HEK293T (cell line): ENCODE measurements at regions not wholly inside any gene's neighbourhood (a gene's known extent, or its start where the extent isn't known, plus 50 kb on each side); places are given as distances from the start of the nearest gene placed in this dataset.

Source experiments
- CTBP1 ChIP-seq: fragments of 450-650 bp; IDR thresholded peaks from 2 replicates; pipeline ENCODE4 v1.6.1; 2016; ENCODE audit warnings: borderline replicate concordance
- ELF4 ChIP-seq: fragments of 450-650 bp; IDR thresholded peaks from 2 replicates; pipeline ENCODE4 v1.6.1; 2017; ENCODE audit warnings: antibody characterized with exemption
- FOXK2 ChIP-seq: fragments of 450-650 bp; IDR thresholded peaks from 2 replicates; pipeline ENCODE4 v1.6.1; 2016; ENCODE audit warnings: mild to moderate bottlenecking
- FOXM1 ChIP-seq: fragments of 450-650 bp; IDR thresholded peaks from 2 replicates; pipeline ENCODE4 v1.6.1; 2017; ENCODE audit warnings: mild to moderate bottlenecking, borderline replicate concordance
- HDGF ChIP-seq: fragments of 450-650 bp; IDR thresholded peaks from 2 replicates; pipeline ENCODE4 v1.6.1; 2017; ENCODE audit warnings: antibody characterized with exemption, borderline replicate concordance
- L3MBTL2 ChIP-seq: fragments of 450-650 bp; conservative IDR thresholded peaks from 2 replicates; pipeline ENCODE4 v1.6.1; 2016; ENCODE audit warnings: mild to moderate bottlenecking
- NFRKB ChIP-seq: fragments of 450-650 bp; IDR thresholded peaks from 2 replicates; pipeline ENCODE4 v1.6.1; 2016; ENCODE audit warnings: mild to moderate bottlenecking, moderate library complexity
- SP1 ChIP-seq: fragments of 450-650 bp; IDR thresholded peaks from 2 replicates; pipeline ENCODE4 v1.6.1; 2017
- SUZ12 ChIP-seq: fragments of 450-650 bp; IDR thresholded peaks from 2 replicates; pipeline ENCODE4 v1.6.1; 2016; ENCODE audit warnings: mild to moderate bottlenecking
- TARDBP ChIP-seq: fragments of 450-650 bp; IDR thresholded peaks from 2 replicates; pipeline ENCODE4 v1.6.1; 2016
- ZNF384 ChIP-seq: fragments of 450-650 bp; IDR thresholded peaks from 2 replicates; pipeline ENCODE4 v1.6.1; 2016

- TF ChIP-seq FOXM1 = no peak
- TF ChIP-seq FOXK2 = no peak
- TF ChIP-seq SP1 = no peak
- TF ChIP-seq NFRKB = no peak
- no peak for TF ChIP-seq HDGF
- no peak for TF ChIP-seq ZNF384
- TF ChIP-seq L3MBTL2 = no peak
- TF ChIP-seq SUZ12 = no peak
- TF ChIP-seq ELF4 = no peak
- no peak for TF ChIP-seq CTBP1
- TF ChIP-seq TARDBP = no peak
Observed at GRCh38 chr3:72345980-72346379, 502.3 kb downstream of the SHQ1 start.
